ENCODE measurements at regions not wholly inside any gene's neighbourhood (a gene's known extent, or its start where the extent isn't known, plus 50 kb on each side); places are given as distances from the start of the nearest gene placed in this dataset.

DNA sequence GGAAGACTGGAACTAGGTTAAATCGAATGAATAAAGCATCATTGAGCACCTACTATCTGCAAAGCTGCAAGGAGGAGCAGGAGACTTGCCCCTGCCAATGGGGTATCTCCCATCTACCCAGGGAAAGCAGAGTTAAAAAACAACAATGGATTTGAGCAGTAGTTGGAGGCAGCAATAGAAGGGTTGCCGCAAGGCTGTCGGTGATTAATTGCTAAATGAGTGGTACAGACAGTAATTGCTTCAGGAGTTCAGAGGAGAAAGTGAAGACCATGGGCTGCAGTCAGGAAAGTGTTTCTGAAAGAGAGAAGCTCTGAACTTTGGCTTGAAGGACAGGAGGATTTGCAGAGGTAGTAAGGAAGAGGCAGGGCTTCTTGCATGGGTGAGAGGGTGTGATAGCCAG lies 152.9 kb downstream of the ACTL8 start:
- no peak for DNase-seq

DNA sequence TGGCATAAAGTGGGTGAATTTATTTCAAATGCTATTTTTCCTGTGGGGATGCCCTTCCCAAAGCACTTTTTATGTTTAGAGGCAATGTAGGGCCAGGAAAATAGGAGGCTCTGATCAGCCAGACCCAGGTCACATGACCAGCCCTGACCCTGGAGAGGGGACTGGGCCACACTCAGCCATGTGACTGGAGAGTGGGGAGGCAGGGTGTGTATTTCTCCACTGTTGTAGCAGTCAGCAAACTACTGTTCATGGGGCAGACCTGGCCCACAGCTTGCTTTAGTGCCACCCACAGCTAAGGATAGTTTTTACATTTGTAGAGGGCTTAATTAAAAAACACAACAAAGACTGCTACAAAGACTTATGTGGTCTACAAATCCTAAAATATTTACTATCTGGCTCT lies 153.8 kb downstream of the ACTL8 start:
- DNase-seq, result no peak

DNA sequence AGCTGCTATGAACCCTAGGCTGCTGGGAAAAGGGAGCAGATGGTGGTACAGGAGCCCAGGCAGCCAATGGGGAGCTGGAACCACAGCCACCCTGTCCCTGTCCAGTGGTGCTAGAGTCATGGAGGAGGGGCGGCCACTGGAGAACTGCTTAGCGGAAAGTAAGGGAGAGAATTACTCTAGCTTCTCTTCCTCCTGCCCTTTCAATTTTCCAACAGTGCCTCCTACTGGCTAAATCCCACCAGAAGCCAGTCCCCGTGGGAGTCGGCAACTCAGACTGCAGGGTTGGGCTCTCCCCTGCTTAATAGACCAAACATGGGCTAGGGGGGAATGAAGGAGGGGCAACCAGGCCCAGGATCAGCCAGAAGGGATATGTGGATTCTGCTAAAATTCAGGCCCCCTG lies 154.5 kb downstream of the ACTL8 start:
- DNase-seq, result no peak

DNA sequence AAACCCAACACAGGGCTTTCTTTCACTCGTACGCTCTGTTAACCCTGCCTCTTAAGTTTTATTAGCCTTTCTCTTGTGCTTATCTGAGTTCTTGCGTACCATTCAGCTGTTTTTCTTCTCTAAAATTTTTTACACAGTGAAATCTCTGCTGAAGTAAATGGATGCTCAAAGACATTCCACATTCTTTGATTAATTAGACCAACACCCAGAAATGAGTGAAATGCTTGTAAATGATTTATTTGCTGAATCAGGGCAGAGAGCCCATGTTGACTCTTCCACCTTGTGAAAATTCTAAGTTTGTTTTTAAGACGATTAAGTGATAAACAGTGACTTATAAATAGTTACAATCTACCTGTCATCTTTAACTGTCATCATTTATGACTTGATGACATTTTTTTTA lies 156.7 kb downstream of the ACTL8 start:
- DNase-seq, result no peak

DNA sequence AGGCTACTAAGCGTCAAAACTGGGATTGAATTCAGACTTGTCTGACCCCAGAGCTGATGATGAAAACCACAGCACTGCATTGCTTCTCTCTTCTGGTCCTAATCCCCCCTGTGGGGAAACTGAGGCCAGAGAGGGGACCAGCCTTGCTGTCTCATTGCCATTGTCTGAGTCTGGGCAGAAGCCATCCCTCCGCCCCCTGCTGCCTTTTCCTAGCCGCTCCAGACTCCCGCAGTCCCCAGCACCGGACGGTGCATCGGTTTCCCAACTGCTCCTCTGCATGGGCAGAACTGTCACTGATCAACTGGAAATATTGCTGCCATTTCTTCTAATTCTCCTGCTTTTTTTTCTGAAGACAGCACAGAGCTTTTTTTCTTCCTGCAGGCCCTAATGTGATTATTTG lies 157.4 kb downstream of the ACTL8 start:
- DNase-seq, result no peak

DNA sequence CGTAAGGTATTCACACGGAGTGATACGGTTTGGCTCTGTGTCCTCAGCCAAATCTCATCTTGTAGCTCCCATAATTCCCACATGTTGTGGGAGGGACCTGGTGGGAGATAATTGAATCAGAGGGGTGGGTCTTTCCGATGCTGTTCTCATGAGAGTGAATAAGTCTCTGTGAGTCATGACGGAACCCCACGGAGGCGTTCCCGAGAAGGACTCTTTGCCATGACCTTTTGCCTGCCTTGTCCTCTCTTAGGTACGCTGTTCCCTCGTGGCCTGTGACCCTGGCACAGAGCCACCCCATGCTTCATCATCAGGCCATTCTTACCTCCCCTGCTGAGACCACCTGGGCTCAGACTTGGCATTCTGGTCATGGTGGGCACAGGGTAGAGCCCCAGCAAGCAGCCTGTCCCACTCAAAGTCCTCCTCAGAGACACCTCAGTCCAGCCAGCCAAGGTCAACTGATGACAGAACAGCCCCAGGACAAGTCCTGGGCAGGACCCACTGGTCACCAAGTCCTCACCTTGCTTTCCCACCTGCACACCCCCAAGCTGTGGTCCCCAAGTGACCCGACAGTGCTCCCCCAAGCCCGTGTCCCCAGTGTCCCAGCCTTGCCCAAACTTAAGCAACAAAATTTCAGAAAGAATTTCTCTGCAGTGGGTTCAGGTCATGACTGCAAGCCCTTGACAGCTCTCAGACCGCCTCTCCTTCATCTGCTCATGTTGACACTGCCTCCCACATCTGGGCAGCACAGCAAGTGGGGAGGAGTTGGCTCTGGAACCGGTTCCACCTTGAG lies 158.4 kb downstream of the ACTL8 start:
- no peak for DNase-seq

DNA sequence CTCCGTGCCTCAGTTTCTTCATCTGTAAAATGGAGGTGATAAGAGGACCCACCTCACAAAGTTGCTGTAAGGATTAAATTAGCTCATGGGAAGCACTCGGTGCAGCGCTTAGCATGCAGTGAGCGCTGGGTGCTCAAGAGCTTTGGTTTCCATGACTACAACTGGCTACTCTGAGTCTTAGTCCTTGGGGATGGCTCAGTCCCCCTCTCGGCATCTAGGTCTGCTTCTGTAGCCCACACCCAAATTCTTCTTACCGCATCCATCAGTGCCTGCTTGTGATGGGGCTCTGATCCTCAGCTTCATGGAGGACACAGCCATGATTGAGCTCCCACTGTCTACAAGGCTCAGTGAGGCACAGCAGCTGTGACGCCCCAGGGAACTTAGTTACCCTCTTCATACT lies 159.0 kb downstream of the ACTL8 start:
- DNase-seq, result no peak

DNA sequence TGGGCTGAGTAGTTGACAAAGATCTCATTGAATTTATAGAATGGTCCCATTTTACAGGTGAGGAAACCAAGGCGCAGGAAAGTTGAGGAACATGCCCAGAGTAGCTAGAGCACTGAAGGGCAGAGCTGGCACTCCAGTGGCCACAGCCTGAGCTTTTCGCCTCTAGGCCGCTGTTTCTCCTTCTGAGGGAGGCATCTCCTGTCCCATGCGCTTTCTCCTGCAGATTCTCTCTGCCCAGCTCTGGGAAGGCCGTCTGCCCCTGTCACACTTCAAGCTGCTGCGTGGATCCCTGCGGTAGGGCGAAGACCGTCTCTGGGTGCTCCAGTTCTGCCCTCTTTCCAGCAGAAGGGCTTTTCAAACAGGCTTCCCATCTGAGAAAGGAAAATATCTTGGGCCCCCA lies 159.9 kb downstream of the ACTL8 start:
- no peak for DNase-seq

DNA sequence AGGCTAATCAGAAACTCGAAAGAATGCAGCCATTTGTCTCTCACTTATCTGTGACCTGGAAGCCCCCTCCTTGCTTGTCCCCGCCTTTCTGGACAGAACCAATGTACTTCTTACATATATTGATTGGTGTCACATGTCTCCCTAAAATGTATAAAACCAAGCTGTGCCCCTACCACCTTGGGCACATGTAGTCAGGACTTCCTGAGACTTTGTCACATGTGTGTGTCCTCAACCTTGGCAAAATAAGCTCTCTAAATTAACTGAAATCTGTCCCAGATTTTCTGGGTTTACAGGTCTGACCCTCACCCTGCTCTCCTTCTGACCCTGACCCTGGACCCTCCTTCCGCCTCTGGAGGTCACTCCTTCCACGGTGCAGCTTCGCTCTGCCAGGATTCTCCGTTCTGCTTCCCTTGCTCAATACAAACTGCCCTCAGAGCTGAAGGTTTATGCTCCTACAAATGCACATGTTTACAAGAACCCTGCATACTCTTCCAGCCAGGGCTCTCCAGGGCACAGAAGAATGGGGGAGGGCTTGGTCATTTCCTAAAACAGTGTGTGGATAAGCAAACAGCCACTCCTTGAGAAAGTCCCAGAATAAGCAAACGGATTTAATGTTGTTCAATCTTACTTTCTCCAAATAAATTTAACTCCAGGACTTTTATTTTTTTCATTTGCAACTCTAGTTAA lies 160.5 kb downstream of the ACTL8 start:
- no peak for DNase-seq

DNA sequence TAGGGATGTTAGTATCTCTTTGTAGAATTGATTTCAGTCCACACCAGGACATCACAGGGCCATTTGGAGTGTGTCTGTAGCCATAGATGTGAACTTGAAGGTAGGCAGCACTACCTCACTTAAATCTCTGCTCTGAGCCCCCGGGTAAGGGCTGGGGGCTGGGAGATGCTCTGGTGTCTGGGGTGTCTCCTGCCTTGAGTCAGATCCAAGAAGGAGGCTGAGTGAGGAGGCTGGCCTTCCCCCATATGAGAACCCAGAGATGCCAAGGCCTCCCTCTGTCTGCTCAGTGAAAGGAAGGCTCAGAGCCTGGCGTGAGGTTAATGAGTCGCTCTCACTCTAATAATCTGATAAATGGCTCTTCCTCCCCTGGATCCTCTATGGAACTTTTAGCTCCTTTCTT lies 161.6 kb downstream of the ACTL8 start:
- no peak for DNase-seq

DNA sequence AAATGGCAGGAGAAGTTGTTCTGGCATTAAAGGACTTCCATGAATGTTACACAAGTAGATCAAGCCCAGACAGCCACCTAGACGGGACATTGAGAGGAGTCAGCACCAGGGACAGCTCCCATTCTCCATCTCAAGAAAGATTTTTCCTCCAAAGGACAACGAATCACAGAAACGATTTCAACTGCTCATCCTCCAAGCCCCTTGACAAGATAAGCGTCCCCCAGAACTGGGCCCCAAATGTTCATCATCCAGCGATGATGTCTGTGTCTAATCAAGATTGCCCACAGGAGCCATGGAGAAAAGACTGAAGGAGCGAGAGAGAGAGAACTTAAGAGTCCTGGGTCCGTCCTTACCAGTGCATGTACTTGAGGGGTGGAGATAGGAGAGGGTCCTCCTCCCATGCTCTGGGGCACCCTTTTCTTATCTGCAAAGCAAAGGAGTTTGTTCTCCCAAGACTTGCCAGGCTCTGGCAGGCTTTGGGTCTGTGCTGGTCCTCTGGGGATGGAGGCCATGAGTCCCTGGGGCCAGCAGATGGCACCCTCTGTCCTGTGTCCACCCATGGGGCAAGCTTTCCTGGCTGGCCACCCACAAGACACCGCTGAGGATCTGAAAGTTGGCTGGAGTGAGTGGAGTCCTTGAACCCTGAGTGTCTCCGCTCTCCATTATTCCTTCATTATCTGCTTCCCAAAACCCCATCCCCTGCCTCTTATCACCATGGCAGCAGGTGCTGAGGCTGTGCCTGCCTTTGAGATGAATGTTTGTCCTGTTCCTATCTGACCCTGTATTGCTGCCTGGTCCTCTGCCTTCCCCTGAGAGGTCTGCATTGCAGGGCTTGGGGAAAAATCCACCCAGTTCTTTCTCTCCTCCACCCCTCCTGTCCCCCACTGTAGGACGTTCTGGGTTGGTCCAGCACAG lies 164.6 kb downstream of the ACTL8 start:
- peak; percentile 52 for DNase-seq

DNA sequence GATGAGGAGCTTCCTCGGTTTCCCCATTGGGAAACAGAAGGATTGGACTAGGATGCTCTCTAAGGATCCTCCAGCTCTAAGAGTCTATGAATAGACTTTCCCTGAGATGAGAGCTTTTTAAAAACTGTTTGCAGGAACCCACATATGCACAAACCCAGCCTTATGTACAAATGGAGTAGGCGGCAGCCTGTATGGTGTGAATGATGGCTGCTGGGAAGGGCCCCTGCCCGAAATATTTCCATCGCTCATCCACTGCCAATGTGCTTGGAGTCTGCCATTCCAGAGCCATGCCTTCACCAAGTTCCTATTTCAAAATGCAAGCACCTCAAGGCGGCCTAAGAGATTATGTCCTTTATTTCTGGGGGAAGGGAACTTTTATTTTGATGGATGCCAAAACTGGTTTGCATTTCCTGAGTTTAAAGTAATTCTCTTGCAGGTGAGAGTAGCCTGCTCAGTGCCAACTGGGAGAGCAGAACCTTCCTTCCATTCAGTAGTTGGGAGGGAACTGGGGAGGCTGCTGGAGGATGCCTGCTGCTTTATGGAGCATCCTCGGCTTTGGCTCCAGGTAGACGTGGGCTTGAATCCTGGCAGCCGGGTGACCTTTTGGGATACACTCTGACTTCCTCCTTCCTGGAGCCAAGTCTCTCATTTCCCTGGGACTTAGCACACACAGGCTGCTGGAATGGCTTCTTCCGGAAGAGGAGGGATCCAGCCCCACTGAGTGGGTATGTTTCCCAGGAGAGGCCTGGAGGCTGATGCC lies 165.9 kb downstream of the ACTL8 start:
- DNase-seq, result no peak

DNA sequence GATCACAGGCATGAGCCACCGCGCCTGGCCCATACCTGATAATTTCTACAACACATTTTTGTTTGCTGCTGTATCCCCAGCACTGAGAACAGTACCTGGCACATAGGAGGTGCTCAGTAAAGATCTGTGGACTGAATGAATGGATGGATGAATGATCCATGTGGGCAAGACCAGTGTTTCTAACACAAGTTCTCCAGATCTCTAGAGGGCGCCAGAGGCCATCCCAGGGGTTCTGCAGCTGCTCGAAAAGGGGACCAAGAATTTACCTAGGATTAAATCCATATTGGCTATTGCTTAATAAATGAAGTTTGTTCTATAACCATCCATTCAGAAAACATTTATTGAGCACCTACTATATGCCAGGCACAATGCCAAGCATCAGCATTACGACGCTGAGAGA lies 167.7 kb downstream of the ACTL8 start:
- peak; percentile 12 for DNase-seq

DNA sequence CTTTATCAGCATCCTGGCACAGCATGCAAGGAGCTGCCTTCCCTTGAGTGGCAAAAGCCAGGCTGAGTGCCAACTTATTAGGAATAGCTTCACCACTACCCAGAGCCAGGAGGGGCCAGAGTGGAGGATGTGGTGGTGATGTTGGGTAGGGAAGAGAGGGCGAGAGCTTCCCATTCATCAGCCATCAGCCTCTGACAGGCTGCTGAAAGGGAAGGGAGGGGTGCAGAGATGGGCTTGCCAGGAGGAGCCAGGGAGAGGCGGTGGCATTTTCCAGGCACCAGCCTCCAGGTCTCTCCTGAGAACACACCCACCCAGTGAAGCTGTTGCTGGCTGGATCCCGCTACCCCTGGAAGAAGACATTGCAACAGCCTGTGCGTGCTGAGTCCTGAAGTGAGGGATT lies 168.5 kb downstream of the ACTL8 start:
- DNase-seq, result no peak

DNA sequence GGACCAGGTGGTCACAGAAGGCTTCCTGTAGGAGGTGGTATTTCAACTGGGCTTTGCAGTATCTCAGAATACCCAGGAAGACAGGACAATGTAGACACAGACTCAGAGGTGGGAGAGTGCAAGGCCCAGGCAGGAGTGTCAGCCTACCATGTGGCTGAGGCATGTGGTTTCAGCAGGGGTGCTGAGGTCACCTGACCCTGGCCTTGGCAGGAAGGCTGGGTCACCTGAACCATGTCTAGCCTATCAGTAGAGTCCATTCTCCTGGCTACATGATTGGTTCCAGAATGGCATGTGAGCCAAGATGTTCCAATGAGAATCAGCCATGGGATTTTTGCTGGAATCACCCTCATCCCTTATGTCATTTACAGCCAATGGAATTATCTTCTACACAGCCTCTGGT lies 169.4 kb downstream of the ACTL8 start:
- DNase-seq, result no peak

DNA sequence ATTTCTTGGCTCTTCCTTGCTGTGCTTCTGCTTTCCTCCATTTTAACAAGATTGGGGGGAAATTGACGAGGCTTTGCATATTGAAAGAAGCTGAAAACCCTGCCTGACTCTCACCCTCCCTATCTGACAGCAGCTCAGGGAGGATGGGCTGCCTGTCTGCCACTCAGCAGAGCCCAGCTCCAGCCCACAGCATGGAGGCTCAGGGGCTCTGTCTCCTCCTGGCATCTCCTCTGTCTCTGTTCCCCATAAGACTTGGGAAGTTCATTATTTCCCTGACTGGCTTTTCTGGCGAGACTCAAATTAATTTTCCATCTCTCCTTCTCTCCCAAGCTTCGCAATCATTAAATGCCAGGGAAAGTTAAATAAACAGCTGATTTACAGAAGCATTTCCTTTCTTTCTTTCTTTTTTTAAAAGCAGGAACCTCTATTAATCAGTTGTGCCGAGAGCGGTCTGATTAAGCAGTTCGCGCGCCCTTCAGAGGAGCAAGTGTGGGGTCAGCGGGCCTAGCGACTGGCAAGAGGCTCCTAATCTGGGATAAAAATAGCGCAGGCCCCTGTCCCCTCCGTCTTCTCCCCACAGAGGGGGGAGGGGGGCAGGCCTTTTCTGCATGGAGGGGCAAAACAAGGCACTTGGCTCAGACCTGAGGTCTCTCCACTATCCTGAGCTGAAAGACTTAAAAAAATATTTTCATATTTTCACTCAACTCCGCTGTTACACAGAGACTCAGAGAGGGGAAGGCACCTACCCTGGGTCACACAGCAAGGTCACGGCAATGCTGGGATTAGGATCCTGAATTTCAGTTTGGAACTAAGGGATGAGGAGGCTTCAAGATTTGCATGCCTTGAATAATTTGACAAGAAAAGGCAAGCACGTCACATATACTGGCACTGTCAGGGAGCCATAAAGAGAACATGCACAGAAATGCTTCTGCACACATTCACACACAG lies 170.4 kb downstream of the ACTL8 start:
- DNase-seq, result no peak

DNA sequence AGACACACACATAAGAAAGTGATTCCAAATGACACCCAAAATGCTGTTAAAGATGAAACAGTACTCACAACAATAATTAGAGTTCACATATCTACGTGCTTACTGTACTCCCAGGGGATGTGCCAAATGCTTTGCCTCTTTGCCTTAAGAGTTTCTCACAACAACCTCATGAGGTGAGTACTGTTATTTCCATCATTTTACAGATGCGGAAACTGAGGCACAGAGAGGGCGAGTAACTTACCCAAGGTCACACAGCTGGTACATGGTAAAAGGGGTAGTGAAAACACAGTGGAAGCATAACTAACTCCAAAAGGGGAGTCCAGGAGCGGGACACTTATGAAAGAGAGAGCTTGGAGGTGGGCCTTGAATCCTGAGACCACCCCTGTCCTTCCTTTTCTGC lies 171.8 kb downstream of the ACTL8 start:
- no peak for DNase-seq

DNA sequence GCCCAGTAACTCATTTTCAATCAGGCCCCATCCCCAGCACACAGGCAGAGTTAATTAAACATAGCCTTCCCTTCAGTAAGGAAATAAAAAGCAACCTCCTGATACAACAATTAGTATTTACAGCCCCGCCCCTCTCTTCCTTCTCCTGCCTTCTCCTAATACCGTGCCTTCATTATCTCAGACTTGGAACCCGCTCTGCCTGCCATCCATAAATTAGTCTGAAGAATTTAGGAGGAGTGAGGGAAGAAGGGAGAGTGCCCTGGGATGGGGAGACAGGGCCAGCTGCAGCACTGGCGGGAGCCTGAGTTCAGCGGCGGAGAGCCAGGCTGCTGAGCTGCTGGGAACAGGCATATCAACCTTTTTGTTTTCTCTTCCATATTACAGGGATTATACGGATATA lies 172.8 kb downstream of the ACTL8 start:
- no peak for DNase-seq

DNA sequence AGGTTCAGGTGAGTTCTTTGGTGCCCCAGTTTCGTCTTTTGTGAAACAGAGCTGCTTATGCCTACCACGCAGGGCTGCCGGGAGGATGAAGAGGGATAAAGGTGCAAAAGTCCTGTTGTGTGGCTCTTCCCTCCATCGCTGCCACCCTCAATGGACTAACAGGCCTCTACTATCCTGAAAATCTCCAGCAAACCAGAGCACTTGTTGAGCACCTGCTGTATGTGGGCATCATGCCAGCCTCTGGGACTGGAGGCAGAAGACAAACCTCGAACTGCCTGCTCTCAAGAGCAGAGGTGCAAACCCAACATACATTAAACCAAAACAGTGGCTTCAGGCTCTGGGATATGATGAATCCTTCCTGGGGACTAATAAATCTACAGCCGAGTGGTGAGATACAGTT lies 174.1 kb downstream of the ACTL8 start:
- DNase-seq, result no peak

DNA sequence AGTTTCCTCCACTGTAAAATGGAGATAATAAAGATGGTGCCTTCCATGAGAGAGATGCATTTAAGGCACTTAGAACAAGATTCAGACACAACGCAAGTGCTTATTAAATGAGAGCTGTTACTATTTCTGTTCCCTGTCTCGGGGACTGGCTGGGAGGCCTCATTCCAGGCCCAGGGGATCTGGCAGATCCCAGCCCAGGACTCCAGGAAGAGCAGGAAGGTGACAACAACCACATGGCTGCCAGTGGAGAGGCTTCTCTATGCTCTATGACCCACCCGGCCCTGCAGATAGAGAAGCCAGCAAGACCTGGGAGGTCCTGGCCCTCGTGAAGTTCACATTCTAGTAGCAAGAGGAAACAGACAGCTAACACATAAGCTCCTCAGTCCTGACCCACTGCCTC lies 175.5 kb downstream of the ACTL8 start:
- no peak for DNase-seq

DNA sequence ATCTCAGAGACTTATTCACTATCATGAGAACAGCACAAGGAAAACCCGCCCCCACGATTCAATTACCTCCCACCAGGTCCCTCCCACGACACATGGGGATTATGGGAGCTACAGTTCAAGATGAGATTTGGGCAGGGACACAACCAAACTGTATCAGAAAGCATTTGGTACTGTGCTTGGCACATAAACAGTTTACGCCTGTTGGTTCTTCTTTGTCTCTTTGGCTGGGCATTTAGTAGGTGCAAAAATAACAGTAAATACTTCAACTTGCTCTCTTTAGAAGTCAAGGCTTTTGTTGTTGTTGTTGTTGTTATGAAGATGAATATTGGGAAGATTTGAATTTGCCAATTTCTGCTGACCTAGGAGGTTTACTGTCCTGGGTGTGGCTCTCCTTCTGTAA lies 175.4 kb upstream of the IGSF21 start:
- no peak for DNase-seq
